ENCODE measurements at regions not wholly inside any gene's neighbourhood (a gene's known extent, or its start where the extent isn't known, plus 50 kb on each side); places are given as distances from the start of the nearest gene placed in this dataset.

DNA sequence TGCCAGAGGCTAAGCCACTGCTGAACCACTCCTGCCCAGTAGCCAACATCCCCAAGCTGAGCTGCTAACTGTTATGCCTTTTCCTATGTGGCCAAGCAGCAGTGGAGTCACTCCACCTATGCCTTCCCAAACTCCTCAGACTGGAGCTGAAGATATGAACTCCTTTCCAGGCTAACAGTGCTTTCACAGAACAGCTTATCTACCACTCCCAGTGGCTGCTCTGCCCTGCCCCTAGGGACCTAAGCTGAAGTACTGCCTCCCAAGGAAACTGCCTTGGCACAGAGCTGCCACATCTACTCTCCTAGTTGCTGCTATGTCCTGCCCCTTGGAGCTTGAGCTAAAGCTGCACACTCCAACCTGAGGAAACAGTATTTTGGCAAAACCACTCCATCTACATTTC is 275.9 kb downstream of the RBM43 start:
- TF ChIP-seq, protein P1, sequence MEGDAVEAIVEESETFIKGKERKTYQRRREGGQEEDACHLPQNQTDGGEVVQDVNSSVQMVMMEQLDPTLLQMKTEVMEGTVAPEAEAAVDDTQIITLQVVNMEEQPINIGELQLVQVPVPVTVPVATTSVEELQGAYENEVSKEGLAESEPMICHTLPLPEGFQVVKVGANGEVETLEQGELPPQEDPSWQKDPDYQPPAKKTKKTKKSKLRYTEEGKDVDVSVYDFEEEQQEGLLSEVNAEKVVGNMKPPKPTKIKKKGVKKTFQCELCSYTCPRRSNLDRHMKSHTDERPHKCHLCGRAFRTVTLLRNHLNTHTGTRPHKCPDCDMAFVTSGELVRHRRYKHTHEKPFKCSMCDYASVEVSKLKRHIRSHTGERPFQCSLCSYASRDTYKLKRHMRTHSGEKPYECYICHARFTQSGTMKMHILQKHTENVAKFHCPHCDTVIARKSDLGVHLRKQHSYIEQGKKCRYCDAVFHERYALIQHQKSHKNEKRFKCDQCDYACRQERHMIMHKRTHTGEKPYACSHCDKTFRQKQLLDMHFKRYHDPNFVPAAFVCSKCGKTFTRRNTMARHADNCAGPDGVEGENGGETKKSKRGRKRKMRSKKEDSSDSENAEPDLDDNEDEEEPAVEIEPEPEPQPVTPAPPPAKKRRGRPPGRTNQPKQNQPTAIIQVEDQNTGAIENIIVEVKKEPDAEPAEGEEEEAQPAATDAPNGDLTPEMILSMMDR (IDR thresholded peaks at IDR 0.05; ENCODE audit: low read depth, low read length, poor library complexity, severe bottlenecking): no peak
- TF ChIP-seq EZH2phosphoT487 (IDR thresholded peaks at IDR 0.05; ENCODE audit: borderline replicate concordance, low read length): no peak
- Histone ChIP-seq H3K4me3 (ENCODE audit: low read length) (no peak overlapping the region), H3K27ac (ENCODE audit: low read depth, low read length) (no peak overlapping the region), H3F3A (ENCODE audit: control insufficient read depth, insufficient read depth) (no peaks in the 10 kb centered on the region), H3K79me2 (ENCODE audit: control insufficient read depth, low read length) (no peaks in the 10 kb centered on the region), H3K9me3 (ENCODE audit: control insufficient read depth, insufficient read depth, low read length) (peaks cover 4% of the 10 kb centered on the region; the same call in 1 of the 2 replicates), H4K20me1 (ENCODE audit: control insufficient read depth, insufficient read depth, low read depth, low read length) (no peaks in the 10 kb centered on the region), H3K27me3 (ENCODE audit: control insufficient read depth, low read length) (no peaks in the 10 kb centered on the region), H3K9me2 (replicated peaks; ENCODE audit: control insufficient read depth, low read length) (no peaks in the 10 kb centered on the region), H3K4me1 (ENCODE audit: control insufficient read depth, low read length) (no peaks in the 10 kb centered on the region), H3K36me3 (ENCODE audit: control insufficient read depth, low read length) (no peaks in the 10 kb centered on the region), H3K4me2 (ENCODE audit: low read length) (no peak overlapping the region)

DNA sequence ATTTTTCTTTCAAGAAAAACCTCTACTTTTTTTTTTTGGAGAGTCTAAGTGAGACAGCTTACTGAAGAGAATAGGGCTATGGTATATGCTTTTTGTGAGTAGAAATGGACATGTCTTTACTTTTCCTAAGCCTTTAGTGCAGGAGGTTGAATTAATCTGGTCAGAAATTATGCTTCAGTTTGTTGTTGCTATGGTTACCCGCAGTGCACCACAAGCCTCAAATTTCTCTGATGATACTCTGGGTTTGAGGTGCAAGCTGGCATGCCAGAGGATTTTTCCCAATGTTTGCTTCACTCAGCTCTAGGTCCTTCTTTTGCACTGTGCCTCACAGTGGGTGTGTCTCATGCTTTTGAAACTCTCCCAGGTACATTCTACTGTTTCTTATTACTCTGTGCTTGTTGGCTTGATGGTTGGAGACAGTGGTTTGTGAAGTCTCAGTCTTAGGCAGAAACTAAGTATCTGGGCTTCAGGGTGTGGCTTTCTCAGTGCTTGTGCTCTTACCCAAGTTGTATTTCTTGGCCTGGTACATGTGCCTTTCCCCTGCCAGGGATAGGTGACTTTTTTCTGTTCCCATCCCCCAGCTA is 278.3 kb downstream of the RBM43 start:
- H3K4me2 ChIP-seq (ENCODE audit: low read length): no peak overlapping the region
- no peaks in the 10 kb centered on the region for H3K79me2 ChIP-seq (ENCODE audit: control insufficient read depth, low read length)
- no peaks in the 10 kb centered on the region for H3K36me3 ChIP-seq (ENCODE audit: control insufficient read depth, low read length)
- TF ChIP-seq, protein P1 (IDR thresholded peaks at IDR 0.05; ENCODE audit: low read depth, low read length, poor library complexity, severe bottlenecking): no peak
- no peak for TF ChIP-seq EZH2phosphoT487 (IDR thresholded peaks at IDR 0.05; ENCODE audit: borderline replicate concordance, low read length)
- no peak overlapping the region for H3K4me3 ChIP-seq (ENCODE audit: low read length)
- no peak overlapping the region for H3K27ac ChIP-seq (ENCODE audit: low read depth, low read length)
- no peaks in the 10 kb centered on the region for H3K4me1 ChIP-seq (ENCODE audit: control insufficient read depth, low read length)
- no peaks in the 10 kb centered on the region for H3F3A ChIP-seq (ENCODE audit: control insufficient read depth, insufficient read depth)
- no peaks in the 10 kb centered on the region for H4K20me1 ChIP-seq (ENCODE audit: control insufficient read depth, insufficient read depth, low read depth, low read length)
- no peaks in the 10 kb centered on the region for H3K9me3 ChIP-seq (ENCODE audit: control insufficient read depth, insufficient read depth, low read length)
- no peaks in the 10 kb centered on the region for H3K9me2 ChIP-seq (replicated peaks; ENCODE audit: control insufficient read depth, low read length)
- H3K27me3 ChIP-seq (ENCODE audit: control insufficient read depth, low read length): no peaks in the 10 kb centered on the region

DNA sequence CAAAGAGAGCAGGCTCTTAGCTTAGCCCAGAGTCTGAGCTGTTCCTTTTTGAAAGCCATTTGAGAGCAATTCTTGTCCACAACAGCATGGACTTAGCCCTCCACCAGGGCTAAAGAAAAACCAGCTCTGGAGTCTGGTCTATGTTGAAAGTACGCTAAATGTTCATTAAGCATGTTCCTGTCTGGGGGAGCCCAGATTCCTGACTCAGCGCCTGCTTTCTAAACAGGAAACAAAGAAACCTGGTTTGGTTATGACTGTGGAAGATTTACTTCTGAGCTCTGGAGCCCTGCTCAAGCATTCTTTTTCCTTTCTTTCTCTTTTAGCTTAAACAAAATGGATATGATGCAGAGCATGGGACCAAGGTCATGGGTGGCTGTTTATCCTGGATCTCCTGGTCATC is 279.8 kb downstream of the RBM43 start:
- Histone ChIP-seq H3K4me2 (ENCODE audit: low read length) (no peak overlapping the region), H3F3A (ENCODE audit: control insufficient read depth, insufficient read depth) (no peaks in the 10 kb centered on the region), H3K9me3 (ENCODE audit: control insufficient read depth, insufficient read depth, low read length) (no peaks in the 10 kb centered on the region), H3K27ac (ENCODE audit: low read depth, low read length) (no peak overlapping the region), H3K36me3 (ENCODE audit: control insufficient read depth, low read length) (no peaks in the 10 kb centered on the region), H4K20me1 (ENCODE audit: control insufficient read depth, insufficient read depth, low read depth, low read length) (no peaks in the 10 kb centered on the region), H3K9me2 (replicated peaks; ENCODE audit: control insufficient read depth, low read length) (no peaks in the 10 kb centered on the region), H3K4me1 (ENCODE audit: control insufficient read depth, low read length) (no peaks in the 10 kb centered on the region), H3K27me3 (ENCODE audit: control insufficient read depth, low read length) (no peaks in the 10 kb centered on the region), H3K4me3 (ENCODE audit: low read length) (no peak overlapping the region), H3K79me2 (ENCODE audit: control insufficient read depth, low read length) (no peaks in the 10 kb centered on the region)
- TF ChIP-seq, protein P1 (IDR thresholded peaks at IDR 0.05; ENCODE audit: low read depth, low read length, poor library complexity, severe bottlenecking): no peak
- TF ChIP-seq EZH2phosphoT487 (IDR thresholded peaks at IDR 0.05; ENCODE audit: borderline replicate concordance, low read length): no peak

Measured in DOHH2 (cell line).